ENCODE measurements at regions not wholly inside any gene's neighbourhood (a gene's known extent, or its start where the extent isn't known, plus 50 kb on each side); places are given as distances from the start of the nearest gene placed in this dataset.
A peak's percentile ranks its signal among the peaks of the same experiment; 100 is the strongest.

- Mint-ChIP-seq H3K4me3 (no peak overlapping the region), H3K9me3 (no peaks in the 10 kb centered on the region), H3K36me3 (no peaks in the 10 kb centered on the region), H3K4me1 (no peaks in the 10 kb centered on the region), H3K27me3 (no peaks in the 10 kb centered on the region), H3K27ac (no peak overlapping the region)
- ATAC-seq = no peak
Measured at GRCh38 chr4:112888622-112889021, 160.8 kb upstream of the ANK2 start.

- Mint-ChIP-seq H3K4me1 (no peaks in the 10 kb centered on the region), H3K9me3 (no peaks in the 10 kb centered on the region), H3K27me3 (no peaks in the 10 kb centered on the region), H3K36me3 (no peaks in the 10 kb centered on the region), H3K4me3 (no peak overlapping the region), H3K27ac (no peak overlapping the region)
- no peak for ATAC-seq
Measured at GRCh38 chr4:112889199-112889598, 160.3 kb upstream of the ANK2 start.

GRCh38 chr4:112889619-112890527 is 159.6 kb upstream of the ANK2 start:
- no peaks in the 10 kb centered on the region for H3K4me1 Mint-ChIP-seq
- no peaks in the 10 kb centered on the region for H3K9me3 Mint-ChIP-seq
- no peaks in the 10 kb centered on the region for H3K27me3 Mint-ChIP-seq
- no peaks in the 10 kb centered on the region for H3K36me3 Mint-ChIP-seq
- no peak overlapping the region for H3K4me3 Mint-ChIP-seq
- no peak for ATAC-seq
- H3K27ac Mint-ChIP-seq = no peak overlapping the region

- Mint-ChIP-seq H3K27me3 (peaks cover 2% of the 10 kb centered on the region), H3K4me3 (no peak overlapping the region), H3K27ac (no peak overlapping the region), H3K36me3 (no peaks in the 10 kb centered on the region), H3K4me1 (peaks cover 6% of the 10 kb centered on the region), H3K9me3 (no peaks in the 10 kb centered on the region)
- no peak for ATAC-seq
Measured at GRCh38 chr4:112894480-112894879, 155.0 kb upstream of the ANK2 start.

- no peak for ATAC-seq
- H3K4me1 Mint-ChIP-seq = peaks cover 6% of the 10 kb centered on the region
Measured at GRCh38 chr4:112894951-112895350, 154.5 kb upstream of the ANK2 start.

GRCh38 chr4:112895811-112896608 is 153.4 kb upstream of the ANK2 start:
- Mint-ChIP-seq H3K27ac (no peak overlapping the region), H3K36me3 (no peaks in the 10 kb centered on the region), H3K4me1 (peaks cover 6% of the 10 kb centered on the region), H3K27me3 (peaks cover 8% of the 10 kb centered on the region), H3K4me3 (no peak overlapping the region), H3K9me3 (no peaks in the 10 kb centered on the region)
- peak; percentile 36 for ATAC-seq

More at GRCh38 chr4:112894951-112895350, 154.5 kb upstream of the ANK2 start:
- no peaks in the 10 kb centered on the region for H3K36me3 Mint-ChIP-seq
- no peak overlapping the region for H3K27ac Mint-ChIP-seq
- no peaks in the 10 kb centered on the region for H3K9me3 Mint-ChIP-seq
- peaks cover 7% of the 10 kb centered on the region for H3K27me3 Mint-ChIP-seq
- H3K4me3 Mint-ChIP-seq = no peak overlapping the region

GRCh38 chr4:112896609-112897190 is 152.8 kb upstream of the ANK2 start:
- Mint-ChIP-seq H3K27ac (no peak overlapping the region), H3K9me3 (no peaks in the 10 kb centered on the region)

GRCh38 chr4:112897543-112897942 is 151.9 kb upstream of the ANK2 start:
- Mint-ChIP-seq H3K9me3 (no peaks in the 10 kb centered on the region), H3K27me3 (peaks cover 8% of the 10 kb centered on the region), H3K4me3 (no peak overlapping the region), H3K4me1 (peaks cover 6% of the 10 kb centered on the region), H3K36me3 (no peaks in the 10 kb centered on the region), H3K27ac (no peak overlapping the region)
- ATAC-seq = no peak

More at GRCh38 chr4:112896609-112897190, 152.8 kb upstream of the ANK2 start:
- Mint-ChIP-seq H3K27me3 (peaks cover 8% of the 10 kb centered on the region), H3K4me3 (no peak overlapping the region), H3K4me1 (peaks cover 6% of the 10 kb centered on the region), H3K36me3 (no peaks in the 10 kb centered on the region)
- ATAC-seq = no peak

- H3K27ac Mint-ChIP-seq = no peak overlapping the region
- ATAC-seq = no peak
- peaks cover 8% of the 10 kb centered on the region for H3K27me3 Mint-ChIP-seq
- no peaks in the 10 kb centered on the region for H3K36me3 Mint-ChIP-seq
- peaks cover 6% of the 10 kb centered on the region for H3K4me1 Mint-ChIP-seq
- no peaks in the 10 kb centered on the region for H3K9me3 Mint-ChIP-seq
- no peak overlapping the region for H3K4me3 Mint-ChIP-seq
Measured at GRCh38 chr4:112898357-112899141, 150.9 kb upstream of the ANK2 start.

- H3K36me3 Mint-ChIP-seq = no peaks in the 10 kb centered on the region
- ATAC-seq = no peak
- peaks cover 6% of the 10 kb centered on the region for H3K4me1 Mint-ChIP-seq
- peaks cover 8% of the 10 kb centered on the region for H3K27me3 Mint-ChIP-seq
- H3K9me3 Mint-ChIP-seq = no peaks in the 10 kb centered on the region
- H3K27ac Mint-ChIP-seq = no peak overlapping the region
- H3K4me3 Mint-ChIP-seq = no peak overlapping the region
Measured at GRCh38 chr4:112900416-112900815, 149.0 kb upstream of the ANK2 start.

GRCh38 chr4:112901962-112902411 is 147.5 kb upstream of the ANK2 start:
- Mint-ChIP-seq H3K27me3 (peaks cover 8% of the 10 kb centered on the region), H3K36me3 (no peaks in the 10 kb centered on the region), H3K27ac (no peak overlapping the region), H3K9me3 (no peaks in the 10 kb centered on the region), H3K4me3 (no peak overlapping the region), H3K4me1 (no peaks in the 10 kb centered on the region)
- ATAC-seq = no peak

GRCh38 chr4:112905728-112906127 is 143.7 kb upstream of the ANK2 start:
- no peak for ATAC-seq
- no peaks in the 10 kb centered on the region for H3K36me3 Mint-ChIP-seq
- no peak overlapping the region for H3K27ac Mint-ChIP-seq
- H3K4me1 Mint-ChIP-seq = peaks cover 7% of the 10 kb centered on the region
- H3K4me3 Mint-ChIP-seq = no peak overlapping the region
- no peaks in the 10 kb centered on the region for H3K27me3 Mint-ChIP-seq
- no peaks in the 10 kb centered on the region for H3K9me3 Mint-ChIP-seq

GRCh38 chr4:112908511-112908910 is 140.9 kb upstream of the ANK2 start:
- no peak overlapping the region for H3K27ac Mint-ChIP-seq
- peaks cover 7% of the 10 kb centered on the region for H3K4me1 Mint-ChIP-seq
- H3K36me3 Mint-ChIP-seq = no peaks in the 10 kb centered on the region
- ATAC-seq = no peak
- no peaks in the 10 kb centered on the region for H3K27me3 Mint-ChIP-seq
- no peaks in the 10 kb centered on the region for H3K9me3 Mint-ChIP-seq
- no peak overlapping the region for H3K4me3 Mint-ChIP-seq

- Mint-ChIP-seq H3K4me3 (peak overlapping the region; percentile 63), H3K27me3 (no peaks in the 10 kb centered on the region), H3K27ac (no peak overlapping the region)
Measured at GRCh38 chr4:112910109-112910736, 139.2 kb upstream of the ANK2 start.

More at GRCh38 chr4:112910109-112910736, 139.2 kb upstream of the ANK2 start:
- peak; percentile 55 for ATAC-seq
- peaks cover 7% of the 10 kb centered on the region for H3K4me1 Mint-ChIP-seq
- no peaks in the 10 kb centered on the region for H3K36me3 Mint-ChIP-seq
- H3K9me3 Mint-ChIP-seq = no peaks in the 10 kb centered on the region
